ENCODE measurements at regions not wholly inside any gene's neighbourhood (a gene's known extent, or its start where the extent isn't known, plus 50 kb on each side); places are given as distances from the start of the nearest gene placed in this dataset.

DNA sequence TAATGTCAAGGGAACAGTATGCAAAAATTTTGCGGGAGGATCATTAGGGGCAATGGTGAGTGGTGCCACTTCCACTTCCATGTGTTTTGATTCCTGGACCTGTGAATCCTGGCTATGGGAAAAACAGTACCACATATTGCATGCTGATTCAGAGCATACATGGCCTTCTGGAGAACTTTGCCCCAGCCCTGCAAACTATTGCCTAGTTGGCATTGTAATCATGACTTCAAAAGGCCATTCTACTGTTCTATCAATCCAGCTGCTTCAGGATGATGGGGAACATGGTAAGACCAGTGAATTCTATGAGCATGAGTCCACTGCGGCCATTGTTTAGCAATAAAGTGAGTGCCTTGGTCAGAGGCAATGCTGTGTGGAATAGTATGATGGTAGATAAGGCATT, 75.3 kb upstream of the ZC3H15 start:
- Histone ChIP-seq H3K9me2 (replicated peaks; ENCODE audit: low read depth, low read length) (no peaks in the 10 kb centered on the region), H3K4me2 (ENCODE audit: low read depth, low read length, poor library complexity, severe bottlenecking) (no peak overlapping the region)

DNA sequence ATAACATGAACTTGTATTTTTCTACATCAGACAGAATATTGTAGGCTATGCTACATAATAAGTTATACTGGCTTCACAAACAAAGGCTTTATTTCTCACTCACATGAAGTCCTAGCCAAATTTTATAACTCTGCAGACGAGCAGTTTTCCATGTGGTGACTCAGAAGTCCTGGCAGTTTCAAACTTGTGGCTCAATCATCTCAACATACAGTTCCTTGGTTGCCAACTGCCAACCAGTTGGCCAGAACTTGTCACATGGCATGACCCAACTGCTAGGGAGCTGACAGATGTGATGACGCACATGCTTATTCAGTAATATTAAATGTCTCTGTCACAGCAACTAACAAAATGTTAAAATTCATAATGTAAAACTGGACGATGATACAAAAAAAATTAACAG, 63.8 kb upstream of the ZC3H15 start:
- H3F3A ChIP-seq (ENCODE audit: low read depth): no peaks in the 10 kb centered on the region
- no peaks in the 10 kb centered on the region for H3K9me2 ChIP-seq (replicated peaks; ENCODE audit: low read depth, low read length)
- TF ChIP-seq, protein P1, sequence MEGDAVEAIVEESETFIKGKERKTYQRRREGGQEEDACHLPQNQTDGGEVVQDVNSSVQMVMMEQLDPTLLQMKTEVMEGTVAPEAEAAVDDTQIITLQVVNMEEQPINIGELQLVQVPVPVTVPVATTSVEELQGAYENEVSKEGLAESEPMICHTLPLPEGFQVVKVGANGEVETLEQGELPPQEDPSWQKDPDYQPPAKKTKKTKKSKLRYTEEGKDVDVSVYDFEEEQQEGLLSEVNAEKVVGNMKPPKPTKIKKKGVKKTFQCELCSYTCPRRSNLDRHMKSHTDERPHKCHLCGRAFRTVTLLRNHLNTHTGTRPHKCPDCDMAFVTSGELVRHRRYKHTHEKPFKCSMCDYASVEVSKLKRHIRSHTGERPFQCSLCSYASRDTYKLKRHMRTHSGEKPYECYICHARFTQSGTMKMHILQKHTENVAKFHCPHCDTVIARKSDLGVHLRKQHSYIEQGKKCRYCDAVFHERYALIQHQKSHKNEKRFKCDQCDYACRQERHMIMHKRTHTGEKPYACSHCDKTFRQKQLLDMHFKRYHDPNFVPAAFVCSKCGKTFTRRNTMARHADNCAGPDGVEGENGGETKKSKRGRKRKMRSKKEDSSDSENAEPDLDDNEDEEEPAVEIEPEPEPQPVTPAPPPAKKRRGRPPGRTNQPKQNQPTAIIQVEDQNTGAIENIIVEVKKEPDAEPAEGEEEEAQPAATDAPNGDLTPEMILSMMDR (conservative IDR thresholded peaks at IDR 0.05; ENCODE audit: low read length): no peak
- no peak for TF ChIP-seq EZH2phosphoT487 (IDR thresholded peaks at IDR 0.05; ENCODE audit: borderline replicate concordance)
- H3K4me1 ChIP-seq (ENCODE audit: insufficient read depth, low read length, poor library complexity, severe bottlenecking): no peaks in the 10 kb centered on the region
- no peak overlapping the region for H3K9ac ChIP-seq (ENCODE audit: low read depth, low read length, poor library complexity, severe bottlenecking)
- H3K27me3 ChIP-seq (ENCODE audit: insufficient read depth, low read length, poor library complexity, severe bottlenecking): no peaks in the 10 kb centered on the region
- no peak overlapping the region for H3K4me2 ChIP-seq (ENCODE audit: low read depth, low read length, poor library complexity, severe bottlenecking)
- no peaks in the 10 kb centered on the region for H3K9me3 ChIP-seq (ENCODE audit: insufficient read depth, low read depth, low read length)
- no peak overlapping the region for H2AFZ ChIP-seq (ENCODE audit: low read length)
- H3K79me2 ChIP-seq (ENCODE audit: insufficient read depth, low read length): no peaks in the 10 kb centered on the region
- no peak overlapping the region for H3K4me3 ChIP-seq (ENCODE audit: low read length, poor library complexity, severe bottlenecking)
- no peaks in the 10 kb centered on the region for H4K20me1 ChIP-seq (ENCODE audit: insufficient read depth, low read length, poor library complexity, severe bottlenecking)
- no peaks in the 10 kb centered on the region for H3K36me3 ChIP-seq (ENCODE audit: insufficient read depth, low read length)

More for the DNA sequence above, 75.3 kb upstream of the ZC3H15 start:
- no peaks in the 10 kb centered on the region for H3F3A ChIP-seq (ENCODE audit: low read depth)
- H3K4me1 ChIP-seq (ENCODE audit: insufficient read depth, low read length, poor library complexity, severe bottlenecking): no peaks in the 10 kb centered on the region
- H4K20me1 ChIP-seq (ENCODE audit: insufficient read depth, low read length, poor library complexity, severe bottlenecking): no peaks in the 10 kb centered on the region
- H3K9me3 ChIP-seq (ENCODE audit: insufficient read depth, low read depth, low read length): no peaks in the 10 kb centered on the region
- H3K36me3 ChIP-seq (ENCODE audit: insufficient read depth, low read length): no peaks in the 10 kb centered on the region
- no peaks in the 10 kb centered on the region for H3K27me3 ChIP-seq (ENCODE audit: insufficient read depth, low read length, poor library complexity, severe bottlenecking)
- no peak overlapping the region for H3K9ac ChIP-seq (ENCODE audit: low read depth, low read length, poor library complexity, severe bottlenecking)
- H2AFZ ChIP-seq (ENCODE audit: low read length): no peak overlapping the region
- no peaks in the 10 kb centered on the region for H3K79me2 ChIP-seq (ENCODE audit: insufficient read depth, low read length)
- TF ChIP-seq EZH2phosphoT487 (IDR thresholded peaks at IDR 0.05; ENCODE audit: borderline replicate concordance): no peak
- TF ChIP-seq, protein P1 (conservative IDR thresholded peaks at IDR 0.05; ENCODE audit: low read length): no peak
- H3K4me3 ChIP-seq (ENCODE audit: low read length, poor library complexity, severe bottlenecking): no peak overlapping the region

DNA sequence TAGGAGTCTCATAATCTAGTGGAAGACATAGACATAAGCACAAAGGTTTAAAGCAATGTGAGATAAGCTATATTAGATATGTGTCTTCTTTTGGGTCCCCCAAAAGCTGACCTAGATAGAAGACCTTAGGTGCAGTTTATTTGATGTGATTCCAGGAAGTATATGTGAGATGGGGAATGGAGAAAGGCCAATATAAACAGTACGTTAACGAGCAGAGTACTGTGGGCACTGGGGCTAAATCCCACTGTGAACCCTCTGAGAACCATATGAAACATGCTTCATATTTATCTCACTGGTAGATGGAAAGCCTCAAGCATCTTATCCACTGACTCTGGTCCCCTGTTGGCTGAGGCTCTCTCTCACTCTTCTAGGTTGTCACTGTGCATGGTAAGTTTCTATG, 62.6 kb upstream of the ZC3H15 start:
- H3F3A ChIP-seq (ENCODE audit: low read depth): no peaks in the 10 kb centered on the region
- H3K9me2 ChIP-seq (replicated peaks; ENCODE audit: low read depth, low read length): no peaks in the 10 kb centered on the region
- H3K4me3 ChIP-seq (ENCODE audit: low read length, poor library complexity, severe bottlenecking): no peak overlapping the region
- no peak overlapping the region for H3K9ac ChIP-seq (ENCODE audit: low read depth, low read length, poor library complexity, severe bottlenecking)
- TF ChIP-seq, protein P1 (conservative IDR thresholded peaks at IDR 0.05; ENCODE audit: low read length): no peak
- no peak for TF ChIP-seq EZH2phosphoT487 (IDR thresholded peaks at IDR 0.05; ENCODE audit: borderline replicate concordance)
- H3K4me2 ChIP-seq (ENCODE audit: low read depth, low read length, poor library complexity, severe bottlenecking): no peak overlapping the region
- H2AFZ ChIP-seq (ENCODE audit: low read length): no peak overlapping the region
- no peaks in the 10 kb centered on the region for H3K27me3 ChIP-seq (ENCODE audit: insufficient read depth, low read length, poor library complexity, severe bottlenecking)
- no peaks in the 10 kb centered on the region for H3K9me3 ChIP-seq (ENCODE audit: insufficient read depth, low read depth, low read length)
- H3K4me1 ChIP-seq (ENCODE audit: insufficient read depth, low read length, poor library complexity, severe bottlenecking): no peaks in the 10 kb centered on the region
- no peaks in the 10 kb centered on the region for H4K20me1 ChIP-seq (ENCODE audit: insufficient read depth, low read length, poor library complexity, severe bottlenecking)
- no peaks in the 10 kb centered on the region for H3K36me3 ChIP-seq (ENCODE audit: insufficient read depth, low read length)
- no peaks in the 10 kb centered on the region for H3K79me2 ChIP-seq (ENCODE audit: insufficient read depth, low read length)

Data from Loucy (cell line).